B cell (primary cell): ENCODE measurements at regions not wholly inside any gene's neighbourhood (a gene's known extent, or its start where the extent isn't known, plus 50 kb on each side); places are given as distances from the start of the nearest gene placed in this dataset.

ENCODE experiments used
- ATAC-seq: fragments of 200-7000 bp; cut with Tn5 transposase; one replicate; pipeline ENCODE4 v1.10.0; 2021; ENCODE audit warnings: low read depth, mild to moderate bottlenecking, moderate number of reproducible peaks, moderate library complexity
- CTCF ChIA-PET: fragments of 350-600 bp; sonication (Branson Sonifier 250); formaldehyde crosslinking; loops from one replicate; lab custom pipeline; 2021; ENCODE audit warnings: antibody characterized with exemption, inconsistent platforms; lab: Charles Lee
- POLR2A ChIA-PET: fragments of 350-600 bp; sonication (Branson Sonifier 250); formaldehyde crosslinking; loops from one replicate; lab custom pipeline; 2021; ENCODE audit warnings: antibody characterized with exemption; lab: Charles Lee
- DNase-seq: peaks from one replicate; pipeline ENCODE4 v3.0.0; 2013
- H2AFZ ChIP-seq: 2 replicates; pipeline ENCODE4 v1.6.1; 2012; ENCODE audit warnings: mild to moderate bottlenecking, low read depth, low read length; ENCODE audit not compliant: insufficient read depth, poor library complexity, severe bottlenecking
- H3K27ac ChIP-seq, 2 donors: 1 replicate in 1 of 2; 2 replicates in 1 of 2; pipeline ENCODE4 v1.5.1; 2012 to 2013; ENCODE audit warnings: low read length in 2 of 2, mild to moderate bottlenecking in 2 of 2, moderate library complexity in 1 of 2
- H3K27me3 ChIP-seq, 4 experiments: fragments of 200-600 bp in 1 of 4; sonication (generic) in 1 of 4; replicated peaks in 1 of 4; 1 replicate in 2 of 4; 2 replicates in 2 of 4; pipeline versions ENCODE4 v1.6.1 to v1.7.0; 2013 to 2016; ENCODE audit warnings: low read length in 3 of 4, mild to moderate bottlenecking in 2 of 4, mixed read lengths in 1 of 4, moderate library complexity in 1 of 4; ENCODE audit not compliant: insufficient read depth in 4 of 4, control insufficient read depth in 3 of 4; ENCODE audit errors: control extremely low read depth in 1 of 4
- H3K36me3 ChIP-seq, 2 experiments: replicated peaks in 1 of 2; 1 replicate in 1 of 2; 2 replicates in 1 of 2; pipeline versions ENCODE4 v1.6.1 to v1.7.1; 2013; ENCODE audit warnings: low read length in 1 of 2; ENCODE audit not compliant: insufficient read depth in 2 of 2, control insufficient read depth in 1 of 2; ENCODE audit errors: control extremely low read depth in 1 of 2, extremely low read depth in 1 of 2
- H3K4me1 ChIP-seq, 2 donors: fragments of 200-600 bp in 1 of 2; sonication (generic) in 1 of 2; 1 replicate in 1 of 2; 2 replicates in 1 of 2; pipeline versions ENCODE4 v1.5.1 to v1.6.1; 2013 to 2017; ENCODE audit warnings: low read length in 2 of 2; ENCODE audit not compliant: control insufficient read depth in 2 of 2, insufficient read depth in 2 of 2
- H3K4me2 ChIP-seq: replicated peaks from 2 replicates; pipeline ENCODE3; 2012; ENCODE audit warnings: mild to moderate bottlenecking, low read depth, low read length; ENCODE audit not compliant: poor library complexity, severe bottlenecking
- H3K4me3 ChIP-seq, 5 experiments: fragments of 200-600 bp in 1 of 5; sonication (generic) in 1 of 5; 1 replicate in 3 of 5; 2 replicates in 2 of 5; pipeline versions ENCODE4 v1.5.1 to v1.7.0; 2011 to 2016; ENCODE audit warnings: low read length in 4 of 5, mild to moderate bottlenecking in 4 of 5, low read depth in 2 of 5, control low read depth in 1 of 5, moderate library complexity in 1 of 5; ENCODE audit not compliant: insufficient read depth in 1 of 5; ENCODE audit errors: control extremely low read depth in 1 of 5, extremely low read depth in 1 of 5
- H3K79me2 ChIP-seq: fragments of 200-600 bp; sonication (generic); one replicate; pipeline ENCODE4 v1.6.0; 2016; ENCODE audit warnings: low read length; ENCODE audit not compliant: control insufficient read depth, insufficient read depth
- H3K9ac ChIP-seq: fragments of 200-600 bp; sonication (generic); 2 replicates; pipeline ENCODE4 v1.6.1; 2017; ENCODE audit warnings: mild to moderate bottlenecking, low read length, moderate library complexity
- H3K9me3 ChIP-seq, 3 donors: one replicate each; pipeline versions ENCODE4 v1.6.1 to v1.7.1; 2013; ENCODE audit warnings: low read length in 2 of 3; ENCODE audit not compliant: control insufficient read depth in 2 of 3, insufficient read depth in 1 of 3; ENCODE audit errors: control extremely low read depth in 1 of 3
- H4K20me1 ChIP-seq: 2 replicates; pipeline ENCODE4 v1.6.0; 2012; ENCODE audit warnings: mild to moderate bottlenecking, low read length; ENCODE audit not compliant: insufficient read depth, control insufficient read depth, poor library complexity, severe bottlenecking
- H3K27ac Mint-ChIP-seq: one replicate; pipeline ENCODE4 v1.8.0; 2021; ENCODE audit warnings: mixed read lengths
- H3K27me3 Mint-ChIP-seq: one replicate; pipeline ENCODE4 v1.8.0; 2021; ENCODE audit warnings: mixed read lengths
- H3K4me1 Mint-ChIP-seq: one replicate; pipeline ENCODE4 v1.8.0; 2021; ENCODE audit warnings: mixed read lengths
- H3K4me3 Mint-ChIP-seq: one replicate; pipeline ENCODE4 v1.8.0; 2021; ENCODE audit warnings: mixed read lengths
- H3K9me3 Mint-ChIP-seq: one replicate; pipeline ENCODE4 v1.8.0; 2022; ENCODE audit warnings: mixed read lengths; ENCODE audit not compliant: insufficient read depth
- EZH2 ChIP-seq: IDR thresholded peaks from 2 replicates; pipeline ENCODE4 v1.6.1; 2012; ENCODE audit warnings: borderline replicate concordance, low read depth, mild to moderate bottlenecking, moderate library complexity, low read length; ENCODE audit not compliant: insufficient read depth, poor library complexity, severe bottlenecking
- WGBS: methylation state at CpG from one replicate; pipeline ENCODE4 v1.1.5; 2013; ENCODE audit warnings: missing lambda C conversion rate; ENCODE audit not compliant: insufficient coverage; 5-methylcytosine and 5-hydroxymethylcytosine counted together
- intact Hi-C: fragments of 100-400 bp; cut with micrococcal nuclease; formaldehyde crosslinking; loops from one replicate; pipeline ENCODE4 v1.10.0; 2022
- TF ChIP-seq, protein P1 (sequence below): fragments of 200-600 bp; IDR thresholded peaks from one replicate; pipeline ENCODE4 v1.8.0; 2022; ENCODE audit warnings: antibody characterized with exemption, mild to moderate bottlenecking

DNA sequence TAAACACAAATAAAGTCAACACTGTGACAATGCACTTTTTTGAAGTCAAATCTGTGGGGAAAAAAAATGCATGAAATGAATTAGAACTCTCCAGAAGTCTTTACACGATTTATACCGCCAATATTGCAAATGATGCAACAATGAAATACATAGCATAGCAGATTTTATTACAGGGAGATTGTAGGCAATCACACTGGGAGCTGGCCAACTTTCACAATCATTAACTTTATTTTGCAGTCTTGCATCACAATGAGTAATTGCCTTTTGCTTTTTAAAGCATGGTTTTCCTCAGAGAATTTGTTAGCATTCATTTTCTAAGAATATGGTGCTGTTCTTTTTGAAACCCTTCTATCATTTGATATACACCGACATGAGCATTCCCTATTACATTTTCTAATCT lies 366.4 kb upstream of the FSIP2 start:
- WGBS = no CpG with 5 or more reads among the region's 3 CpGs
- no peaks in the 10 kb centered on the region for H3K9me3 Mint-ChIP-seq

DNA sequence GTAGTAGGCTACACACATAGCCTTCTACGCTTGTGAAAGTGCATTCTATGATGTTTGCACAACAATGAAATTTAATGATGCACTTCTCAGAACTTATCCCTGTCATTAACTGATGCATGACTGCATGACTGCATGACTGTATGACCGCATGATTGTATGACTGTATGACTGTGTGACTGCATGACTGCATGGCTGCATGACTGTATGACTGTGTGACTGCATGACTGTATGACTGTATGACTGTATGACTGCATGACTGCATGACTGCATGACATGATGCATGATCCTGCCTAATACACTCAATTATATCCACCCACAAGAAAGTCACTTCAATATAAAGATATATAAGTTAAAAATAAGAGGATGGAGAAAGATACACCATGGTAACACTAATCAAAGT lies 365.4 kb upstream of the FSIP2 start:
- TF ChIP-seq, protein P1, sequence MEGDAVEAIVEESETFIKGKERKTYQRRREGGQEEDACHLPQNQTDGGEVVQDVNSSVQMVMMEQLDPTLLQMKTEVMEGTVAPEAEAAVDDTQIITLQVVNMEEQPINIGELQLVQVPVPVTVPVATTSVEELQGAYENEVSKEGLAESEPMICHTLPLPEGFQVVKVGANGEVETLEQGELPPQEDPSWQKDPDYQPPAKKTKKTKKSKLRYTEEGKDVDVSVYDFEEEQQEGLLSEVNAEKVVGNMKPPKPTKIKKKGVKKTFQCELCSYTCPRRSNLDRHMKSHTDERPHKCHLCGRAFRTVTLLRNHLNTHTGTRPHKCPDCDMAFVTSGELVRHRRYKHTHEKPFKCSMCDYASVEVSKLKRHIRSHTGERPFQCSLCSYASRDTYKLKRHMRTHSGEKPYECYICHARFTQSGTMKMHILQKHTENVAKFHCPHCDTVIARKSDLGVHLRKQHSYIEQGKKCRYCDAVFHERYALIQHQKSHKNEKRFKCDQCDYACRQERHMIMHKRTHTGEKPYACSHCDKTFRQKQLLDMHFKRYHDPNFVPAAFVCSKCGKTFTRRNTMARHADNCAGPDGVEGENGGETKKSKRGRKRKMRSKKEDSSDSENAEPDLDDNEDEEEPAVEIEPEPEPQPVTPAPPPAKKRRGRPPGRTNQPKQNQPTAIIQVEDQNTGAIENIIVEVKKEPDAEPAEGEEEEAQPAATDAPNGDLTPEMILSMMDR = no peak
- no peak for TF ChIP-seq EZH2
- no peak overlapping the region for H3K4me2 ChIP-seq
- H3K27ac ChIP-seq = no peak overlapping the region
- Mint-ChIP-seq H3K27me3 (no peaks in the 10 kb centered on the region), H3K4me1 (no peaks in the 10 kb centered on the region), H3K4me3 (no peak overlapping the region), H3K9me3 (no peaks in the 10 kb centered on the region), H3K27ac (no peak overlapping the region)
- no peaks in the 10 kb centered on the region for H3K27me3 ChIP-seq
- H4K20me1 ChIP-seq = no peaks in the 10 kb centered on the region
- H3K9ac ChIP-seq = no peak overlapping the region
- ChIA-PET CTCF (no interaction called here), POLR2A (no interaction called here)
- intact Hi-C loops = no loop called here
- no peaks in the 10 kb centered on the region for H3K4me1 ChIP-seq
- H3K9me3 ChIP-seq = peaks cover 0 to 13% (median 0%) of the 10 kb centered on the region in 3 donors
- no peaks in the 10 kb centered on the region for H3K79me2 ChIP-seq
- H3K36me3 ChIP-seq = no peaks in the 10 kb centered on the region
- DNase-seq (no peak), ATAC-seq (no peak)
- H2AFZ ChIP-seq = no peak overlapping the region
- 100% methylated on average over 2 of the region's 2 CpGs for WGBS
- no peak overlapping the region for H3K4me3 ChIP-seq

More for the DNA sequence above, 366.4 kb upstream of the FSIP2 start:
- no peaks in the 10 kb centered on the region for H3K36me3 ChIP-seq
- TF ChIP-seq, protein P1 = no peak
- TF ChIP-seq EZH2 = no peak
- H3K4me1 Mint-ChIP-seq = no peaks in the 10 kb centered on the region
- no peak overlapping the region for H3K27ac ChIP-seq
- CTCF ChIA-PET = no interaction called here
- H2AFZ ChIP-seq = no peak overlapping the region
- no peak overlapping the region for H3K4me2 ChIP-seq
- H3K27me3 Mint-ChIP-seq = no peaks in the 10 kb centered on the region
- no peaks in the 10 kb centered on the region for H3K79me2 ChIP-seq
- DNase-seq = no peak
- H3K9ac ChIP-seq = no peak overlapping the region
- H3K9me3 ChIP-seq = peaks cover 0 to 12% (median 0%) of the 10 kb centered on the region in 3 donors
- no peak overlapping the region for H3K4me3 Mint-ChIP-seq
- H3K4me3 ChIP-seq = no peak overlapping the region
- H4K20me1 ChIP-seq = no peaks in the 10 kb centered on the region
- no peaks in the 10 kb centered on the region for H3K4me1 ChIP-seq
- intact Hi-C loops = no loop called here
- no peak overlapping the region for H3K27ac Mint-ChIP-seq
- no peak for ATAC-seq
- POLR2A ChIA-PET = no interaction called here
- H3K27me3 ChIP-seq = no peaks in the 10 kb centered on the region
